ENCODE measurements at regions not wholly inside any gene's neighbourhood (a gene's known extent, or its start where the extent isn't known, plus 50 kb on each side); places are given as distances from the start of the nearest gene placed in this dataset.

- Mint-ChIP-seq H3K27ac (no peak overlapping the region), H3K36me3 (ENCODE audit: low read depth) (no peaks in the 10 kb centered on the region), H3K9me3 (peaks cover 42% of the 10 kb centered on the region), H3K4me3 (no peak overlapping the region), H3K27me3 (ENCODE audit: insufficient read depth) (peaks cover 3% of the 10 kb centered on the region), H3K4me1 (ENCODE audit: low read depth) (no peaks in the 10 kb centered on the region)
- DNase-seq = no peak
- no peak for TF ChIP-seq CTCF (IDR thresholded peaks at IDR 0.05)
These were observed 398.0 kb downstream of the DHX35 start for GRCh38 chr20:39359981-39360620.

- H3K4me1 Mint-ChIP-seq (ENCODE audit: low read depth) = no peaks in the 10 kb centered on the region
- H3K27ac Mint-ChIP-seq = no peak overlapping the region
- TF ChIP-seq CTCF (IDR thresholded peaks at IDR 0.05) = no peak
- no peaks in the 10 kb centered on the region for H3K36me3 Mint-ChIP-seq (ENCODE audit: low read depth)
- peaks cover 3% of the 10 kb centered on the region for H3K27me3 Mint-ChIP-seq (ENCODE audit: insufficient read depth)
- no peak overlapping the region for H3K4me3 Mint-ChIP-seq
- DNase-seq = no peak
- peaks cover 38% of the 10 kb centered on the region for H3K9me3 Mint-ChIP-seq
These were observed 395.9 kb downstream of the DHX35 start for GRCh38 chr20:39358052-39358451.

GRCh38 chr20:39356908-39357307 is 394.8 kb downstream of the DHX35 start:
- peaks cover 3% of the 10 kb centered on the region for H3K27me3 Mint-ChIP-seq (ENCODE audit: insufficient read depth)
- DNase-seq = no peak

GRCh38 chr20:39349240-39349639 is 387.1 kb downstream of the DHX35 start:
- H3K4me1 Mint-ChIP-seq (ENCODE audit: low read depth) = no peaks in the 10 kb centered on the region
- no peaks in the 10 kb centered on the region for H3K36me3 Mint-ChIP-seq (ENCODE audit: low read depth)
- peaks cover 42% of the 10 kb centered on the region for H3K9me3 Mint-ChIP-seq
- H3K27me3 Mint-ChIP-seq (ENCODE audit: insufficient read depth) = no peaks in the 10 kb centered on the region
- H3K4me3 Mint-ChIP-seq = no peak overlapping the region
- H3K27ac Mint-ChIP-seq = no peak overlapping the region
- no peak for TF ChIP-seq CTCF (IDR thresholded peaks at IDR 0.05)
- no peak for DNase-seq

More at GRCh38 chr20:39356908-39357307, 394.8 kb downstream of the DHX35 start:
- no peak overlapping the region for H3K27ac Mint-ChIP-seq
- no peaks in the 10 kb centered on the region for H3K4me1 Mint-ChIP-seq (ENCODE audit: low read depth)
- H3K36me3 Mint-ChIP-seq (ENCODE audit: low read depth) = no peaks in the 10 kb centered on the region
- TF ChIP-seq CTCF (IDR thresholded peaks at IDR 0.05) = no peak
- H3K9me3 Mint-ChIP-seq = peaks cover 38% of the 10 kb centered on the region
- no peak overlapping the region for H3K4me3 Mint-ChIP-seq

- H3K27me3 Mint-ChIP-seq (ENCODE audit: insufficient read depth) = no peaks in the 10 kb centered on the region
- no peak overlapping the region for H3K4me3 Mint-ChIP-seq
- no peaks in the 10 kb centered on the region for H3K4me1 Mint-ChIP-seq (ENCODE audit: low read depth)
- DNase-seq = no peak
- H3K9me3 Mint-ChIP-seq = peaks cover 38% of the 10 kb centered on the region
- no peak overlapping the region for H3K27ac Mint-ChIP-seq
- H3K36me3 Mint-ChIP-seq (ENCODE audit: low read depth) = no peaks in the 10 kb centered on the region
- no peak for TF ChIP-seq CTCF (IDR thresholded peaks at IDR 0.05)
These were observed 385.5 kb downstream of the DHX35 start for GRCh38 chr20:39347626-39348025.
